ENCODE measurements at regions not wholly inside any gene's neighbourhood (a gene's known extent, or its start where the extent isn't known, plus 50 kb on each side); places are given as distances from the start of the nearest gene placed in this dataset.
"Not testable (repeated sequence)": the region's sequence is repeated elsewhere in the genome, so short reads cannot be mapped to it uniquely, and the experiment has no call there.

DNA sequence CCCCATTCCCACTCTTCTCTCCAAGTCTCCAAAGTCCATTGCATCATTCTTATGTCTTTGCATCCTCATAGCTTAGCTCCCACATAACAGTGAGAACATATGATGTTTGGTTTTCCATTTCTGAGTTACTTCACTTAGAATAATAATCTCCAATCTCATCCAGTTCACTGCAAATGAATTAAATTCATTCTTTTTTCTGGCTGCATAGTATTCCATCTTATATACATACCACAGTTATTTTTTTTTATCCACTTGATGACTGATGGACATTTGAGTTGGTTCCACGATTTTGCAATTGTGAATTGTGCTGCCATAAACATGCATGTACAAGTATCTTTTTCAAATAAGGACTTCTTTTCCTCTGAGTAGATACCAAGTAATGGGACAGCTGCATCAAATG, 105.6 kb upstream of the EDA2R start:
- not testable (repeated sequence) for TF ChIP-seq POLR2A (IDR thresholded peaks at IDR 0.05)
- TF ChIP-seq, protein P1, sequence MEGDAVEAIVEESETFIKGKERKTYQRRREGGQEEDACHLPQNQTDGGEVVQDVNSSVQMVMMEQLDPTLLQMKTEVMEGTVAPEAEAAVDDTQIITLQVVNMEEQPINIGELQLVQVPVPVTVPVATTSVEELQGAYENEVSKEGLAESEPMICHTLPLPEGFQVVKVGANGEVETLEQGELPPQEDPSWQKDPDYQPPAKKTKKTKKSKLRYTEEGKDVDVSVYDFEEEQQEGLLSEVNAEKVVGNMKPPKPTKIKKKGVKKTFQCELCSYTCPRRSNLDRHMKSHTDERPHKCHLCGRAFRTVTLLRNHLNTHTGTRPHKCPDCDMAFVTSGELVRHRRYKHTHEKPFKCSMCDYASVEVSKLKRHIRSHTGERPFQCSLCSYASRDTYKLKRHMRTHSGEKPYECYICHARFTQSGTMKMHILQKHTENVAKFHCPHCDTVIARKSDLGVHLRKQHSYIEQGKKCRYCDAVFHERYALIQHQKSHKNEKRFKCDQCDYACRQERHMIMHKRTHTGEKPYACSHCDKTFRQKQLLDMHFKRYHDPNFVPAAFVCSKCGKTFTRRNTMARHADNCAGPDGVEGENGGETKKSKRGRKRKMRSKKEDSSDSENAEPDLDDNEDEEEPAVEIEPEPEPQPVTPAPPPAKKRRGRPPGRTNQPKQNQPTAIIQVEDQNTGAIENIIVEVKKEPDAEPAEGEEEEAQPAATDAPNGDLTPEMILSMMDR (IDR thresholded peaks at IDR 0.05): not testable (repeated sequence)
